GM19468 (cell line): ENCODE measurements at regions not wholly inside any gene's neighbourhood (a gene's known extent, or its start where the extent isn't known, plus 50 kb on each side); places are given as distances from the start of the nearest gene placed in this dataset.
"Not testable (repeated sequence)": the region's sequence is repeated elsewhere in the genome, so short reads cannot be mapped to it uniquely, and the experiment has no call there.

Experiments
- ATAC-seq: cut with Tn5 transposase; IDR thresholded peaks from one replicate; pipeline ENCODE4 v1.9.1; 2021; ENCODE audit warnings: mild to moderate bottlenecking, moderate library complexity, moderate number of reproducible peaks; ENCODE audit not compliant: unreplicated experiment; ENCODE audit errors: extremely low read depth

GRCh38 chr18:1521588-1522248 is 617.0 kb downstream of the ADCYAP1 start:
- ATAC-seq = not testable (repeated sequence)

GRCh38 chr18:1522249-1522615 is 617.6 kb downstream of the ADCYAP1 start:
- no peak for ATAC-seq

GRCh38 chr18:1526991-1527390 is 622.3 kb downstream of the ADCYAP1 start:
- ATAC-seq = no peak

GRCh38 chr18:1527805-1528204 is 623.1 kb downstream of the ADCYAP1 start:
- ATAC-seq = no peak

GRCh38 chr18:1528447-1528846 is 623.8 kb downstream of the ADCYAP1 start:
- no peak for ATAC-seq

- ATAC-seq = no peak
Measured at GRCh38 chr18:1528964-1529509, 624.4 kb downstream of the ADCYAP1 start.

GRCh38 chr18:1530650-1531049 is 626.0 kb downstream of the ADCYAP1 start:
- no peak for ATAC-seq

GRCh38 chr18:1539276-1539675 is 634.6 kb downstream of the ADCYAP1 start:
- ATAC-seq = no peak

GRCh38 chr18:1541478-1541877 is 636.8 kb downstream of the ADCYAP1 start:
- no peak for ATAC-seq

- ATAC-seq = no peak
Measured at GRCh38 chr18:1542230-1542774, 637.6 kb downstream of the ADCYAP1 start.

- no peak for ATAC-seq
Measured at GRCh38 chr18:1544016-1544415, 639.3 kb downstream of the ADCYAP1 start.

GRCh38 chr18:1557711-1558110 is 653.0 kb downstream of the ADCYAP1 start:
- not testable (repeated sequence) for ATAC-seq

- no peak for ATAC-seq
Measured at GRCh38 chr18:1559563-1559962, 654.9 kb downstream of the ADCYAP1 start.

GRCh38 chr18:1564793-1565192 is 660.1 kb downstream of the ADCYAP1 start:
- no peak for ATAC-seq

- ATAC-seq = no peak
Measured at GRCh38 chr18:1571206-1571605, 666.5 kb downstream of the ADCYAP1 start.

GRCh38 chr18:1573732-1574131 is 669.1 kb downstream of the ADCYAP1 start:
- ATAC-seq = no peak

- no peak for ATAC-seq
Measured at GRCh38 chr18:1575084-1575483, 670.4 kb downstream of the ADCYAP1 start.

GRCh38 chr18:1578505-1578904 is 673.8 kb downstream of the ADCYAP1 start:
- no peak for ATAC-seq

GRCh38 chr18:1581581-1581980 is 676.9 kb downstream of the ADCYAP1 start:
- no peak for ATAC-seq

GRCh38 chr18:1585881-1586488 is 681.3 kb downstream of the ADCYAP1 start:
- no peak for ATAC-seq

- ATAC-seq = no peak
Measured at GRCh38 chr18:1593091-1593490, 688.4 kb downstream of the ADCYAP1 start.

GRCh38 chr18:1595195-1595594 is 690.5 kb downstream of the ADCYAP1 start:
- no peak for ATAC-seq
